Stomach (tissue), 8 donors: ENCODE measurements at regions not wholly inside any gene's neighbourhood (a gene's known extent, or its start where the extent isn't known, plus 50 kb on each side); places are given as distances from the start of the nearest gene placed in this dataset.

ENCODE experiments used
- DNase-seq, 2 donors: peaks; one replicate each; pipeline versions ENCODE4 v3.0.0 to v3.0.0-alpha.2; 2013 to 2019
- H3K27ac ChIP-seq, 5 donors: fragments of 200-600 bp in 4 of 5; sonication (generic) in 4 of 5; one replicate each; pipeline ENCODE4 v1.5.1; 2013 to 2019; ENCODE audit warnings: mild to moderate bottlenecking in 1 of 5, moderate library complexity in 1 of 5
- H3K27me3 ChIP-seq, 3 donors: fragments of 200-600 bp; sonication (generic); one replicate each; pipeline ENCODE4 v1.5.1; 2017 to 2019; ENCODE audit warnings: mixed run types in 1 of 3
- H3K36me3 ChIP-seq, 4 donors: fragments of 200-600 bp; sonication (generic); 1 replicate in 3 of 4; 2 replicates in 1 of 4; pipeline ENCODE4 v1.5.1; 2016 to 2019
- H3K4me1 ChIP-seq, 4 donors: fragments of 200-600 bp; sonication (generic); one replicate each; pipeline ENCODE4 v1.5.1; 2016 to 2019
- H3K4me3 ChIP-seq, 4 donors: fragments of 200-600 bp; sonication (generic) in 3 of 4; one replicate each; pipeline ENCODE4 v1.5.1; 2016 to 2019; ENCODE audit warnings: mild to moderate bottlenecking in 1 of 4
- H3K9me3 ChIP-seq, 4 donors: fragments of 200-600 bp; sonication (generic); one replicate each; pipeline ENCODE4 v1.5.1; 2016 to 2019
- EP300 ChIP-seq: sonication (generic); formaldehyde crosslinking; IDR thresholded peaks from one replicate; pipeline ENCODE4 v1.6.1; 2017; ENCODE audit warnings: antibody characterized with exemption
- POLR2A ChIP-seq, 4 donors: fragments of 450-650 bp; IDR thresholded peaks; one replicate each; pipeline ENCODE4 v1.6.1; 2016; ENCODE audit warnings: antibody characterized with exemption in 4 of 4, control low read depth in 2 of 4, mild to moderate bottlenecking in 1 of 4, moderate library complexity in 1 of 4
- POLR2AphosphoS5 ChIP-seq, 3 donors: sonication (generic); formaldehyde crosslinking; IDR thresholded peaks; one replicate each; pipeline ENCODE4 v1.6.1; 2016; ENCODE audit warnings: antibody characterized with exemption in 3 of 3
- WGBS, 5 donors: extraction: QIAGEN DNeasy Blood & Tissue Kit in 3 of 5; methylation state at CpG; one replicate each; pipeline versions ENCODE4 v1.1.5 to v1.1.7; 2013 to 2018; 5-methylcytosine and 5-hydroxymethylcytosine counted together
- intact Hi-C: fragments of 100-400 bp; cut with DNase I; formaldehyde crosslinking; loops from one replicate; pipeline ENCODE4 v1.15.1; 2023; ENCODE audit warnings: low total_unique reads
- TF ChIP-seq, protein P1 (sequence below), 7 experiments: fragments of 450-650 bp in 4 of 7; fragments of 200-600 bp in 3 of 7; sonication (generic) in 3 of 7; IDR thresholded peaks; one replicate each; pipeline ENCODE4 v1.5.1; 2016 to 2019; ENCODE audit warnings: antibody characterized with exemption in 7 of 7, control low read depth in 2 of 7, mild to moderate bottlenecking in 1 of 7
- donor health status: healthy with polysubstance abuse.
- donor health status: Bipolar disorder and iron deficiency.
- donor health status: healthy.

DNA sequence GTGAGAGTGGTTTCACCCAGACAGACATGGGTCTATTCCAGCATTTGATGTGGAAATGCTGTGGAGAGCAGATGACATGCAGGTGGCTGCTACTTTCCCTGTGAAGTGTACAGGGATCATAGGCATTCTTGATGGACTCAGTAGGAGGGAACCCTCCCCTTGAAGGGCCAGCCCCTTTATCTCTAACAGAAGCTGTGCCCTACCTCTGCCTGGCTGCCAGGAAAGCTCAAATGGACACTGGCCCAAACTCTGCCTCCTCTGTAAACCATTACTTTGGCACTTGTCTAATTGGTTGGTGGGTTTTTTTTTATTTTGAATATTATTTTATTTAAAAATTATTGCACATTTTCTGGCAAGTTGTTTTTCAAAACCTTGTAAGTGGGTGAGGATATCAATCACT, 106.7 kb upstream of the GGTLC1 start:
- intact Hi-C loops, result no loop called here
- Histone ChIP-seq H3K27ac (no peak overlapping the region), H3K27me3 (peaks cover 0 to 8% (median 0%) of the 10 kb centered on the region in 3 donors), H3K4me1 (no peaks in the 10 kb centered on the region), H3K4me3 (no peak overlapping the region), H3K36me3 (no peaks in the 10 kb centered on the region), H3K9me3 (no peaks in the 10 kb centered on the region)
- DNase-seq, result no peak
- no peak for TF ChIP-seq POLR2AphosphoS5 (IDR thresholded peaks at IDR 0.05)
- no peak for TF ChIP-seq EP300
- TF ChIP-seq, protein P1, sequence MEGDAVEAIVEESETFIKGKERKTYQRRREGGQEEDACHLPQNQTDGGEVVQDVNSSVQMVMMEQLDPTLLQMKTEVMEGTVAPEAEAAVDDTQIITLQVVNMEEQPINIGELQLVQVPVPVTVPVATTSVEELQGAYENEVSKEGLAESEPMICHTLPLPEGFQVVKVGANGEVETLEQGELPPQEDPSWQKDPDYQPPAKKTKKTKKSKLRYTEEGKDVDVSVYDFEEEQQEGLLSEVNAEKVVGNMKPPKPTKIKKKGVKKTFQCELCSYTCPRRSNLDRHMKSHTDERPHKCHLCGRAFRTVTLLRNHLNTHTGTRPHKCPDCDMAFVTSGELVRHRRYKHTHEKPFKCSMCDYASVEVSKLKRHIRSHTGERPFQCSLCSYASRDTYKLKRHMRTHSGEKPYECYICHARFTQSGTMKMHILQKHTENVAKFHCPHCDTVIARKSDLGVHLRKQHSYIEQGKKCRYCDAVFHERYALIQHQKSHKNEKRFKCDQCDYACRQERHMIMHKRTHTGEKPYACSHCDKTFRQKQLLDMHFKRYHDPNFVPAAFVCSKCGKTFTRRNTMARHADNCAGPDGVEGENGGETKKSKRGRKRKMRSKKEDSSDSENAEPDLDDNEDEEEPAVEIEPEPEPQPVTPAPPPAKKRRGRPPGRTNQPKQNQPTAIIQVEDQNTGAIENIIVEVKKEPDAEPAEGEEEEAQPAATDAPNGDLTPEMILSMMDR (IDR thresholded peaks at IDR 0.05), result no peak
- no peak for TF ChIP-seq POLR2A (IDR thresholded peaks at IDR 0.05)

DNA sequence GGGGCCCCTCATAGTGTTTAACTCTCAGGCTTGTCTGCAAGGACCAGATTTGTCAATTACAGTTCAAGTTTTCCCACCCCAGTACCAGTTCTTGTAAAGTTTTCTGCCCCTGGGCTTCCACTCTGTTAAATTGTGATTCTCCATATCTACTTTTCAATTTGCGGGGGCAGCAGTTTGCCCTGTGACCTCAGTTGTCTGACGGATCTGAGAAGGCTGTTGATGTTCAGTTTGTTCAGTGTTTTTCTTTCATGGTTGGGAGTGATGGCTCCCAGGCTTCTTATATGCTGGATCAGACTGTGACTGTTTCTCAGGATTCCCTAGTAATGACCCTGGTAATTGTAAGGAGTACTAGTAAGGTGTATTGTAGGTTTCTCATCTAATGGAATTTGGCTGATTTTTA, 101.0 kb upstream of the GGTLC1 start:
- Histone ChIP-seq H3K27me3 (no peaks in the 10 kb centered on the region), H3K4me3 (no peak overlapping the region), H3K4me1 (no peaks in the 10 kb centered on the region), H3K27ac (no peak overlapping the region), H3K9me3 (no peaks in the 10 kb centered on the region), H3K36me3 (no peaks in the 10 kb centered on the region)
- intact Hi-C loops, result no loop called here
- 39 to 70% (median 51%) methylated on average over 2 of the region's 2 CpGs for WGBS, 5 donors
- TF ChIP-seq POLR2AphosphoS5 (IDR thresholded peaks at IDR 0.05) (no peak), EP300 (no peak)
- DNase-seq, result no peak

DNA sequence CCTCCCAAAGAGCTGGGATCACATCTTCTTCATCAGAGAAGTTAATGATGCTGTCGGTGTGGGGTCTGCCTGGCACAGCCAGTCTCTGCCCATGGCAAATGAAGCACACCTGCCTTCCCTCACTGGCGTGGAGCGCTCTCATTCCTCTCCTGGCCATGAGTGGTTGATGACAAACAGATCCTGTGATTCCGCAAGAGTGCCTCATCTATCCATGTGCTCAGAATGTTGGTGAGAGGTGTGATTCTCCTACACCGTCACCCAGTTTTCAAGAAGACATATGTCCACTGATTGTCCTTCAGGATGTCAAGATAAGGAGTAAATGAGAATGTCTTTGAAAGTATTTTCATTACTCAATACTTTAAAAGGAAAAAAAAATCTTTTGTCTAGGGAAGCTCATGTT, 97.5 kb upstream of the GGTLC1 start:
- H3K4me3 ChIP-seq, result no peak overlapping the region
- peaks cover 0 to 5% (median 0%) of the 10 kb centered on the region in 3 donors for H3K27me3 ChIP-seq
- H3K9me3 ChIP-seq, result no peaks in the 10 kb centered on the region
- H3K4me1 ChIP-seq, result no peaks in the 10 kb centered on the region
- no peak for DNase-seq
- intact Hi-C loops, result no loop called here
- whole genome bisulfite sequencing, 5 donors, result 70 to 73% (median 71%) methylated on average over 5 of the region's 5 CpGs
- H3K36me3 ChIP-seq, result no peaks in the 10 kb centered on the region
- TF ChIP-seq POLR2AphosphoS5 (IDR thresholded peaks at IDR 0.05) (no peak), EP300 (no peak), POLR2A (IDR thresholded peaks at IDR 0.05) (no peak)
- TF ChIP-seq, protein P1 (IDR thresholded peaks at IDR 0.05), result no peak
- H3K27ac ChIP-seq, result no peak overlapping the region

DNA sequence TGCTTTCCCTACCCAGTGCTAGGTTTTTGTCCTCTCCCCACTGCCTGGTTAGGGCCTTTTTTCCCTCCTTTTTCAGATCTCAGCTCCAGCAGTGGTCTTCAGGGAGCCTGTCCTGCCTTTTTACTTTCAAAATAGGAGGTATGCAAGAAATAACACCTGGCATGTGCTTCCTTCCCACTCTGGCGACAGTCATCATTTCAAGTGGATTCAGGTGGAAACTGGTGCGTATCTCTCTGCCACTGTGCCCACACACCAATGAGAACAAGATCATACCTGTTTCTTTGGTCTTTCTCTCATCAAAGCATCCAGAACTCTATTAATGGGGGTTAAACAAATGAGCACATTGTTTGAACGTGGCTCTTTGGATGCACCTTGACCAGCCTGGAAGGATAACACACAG, 95.7 kb upstream of the GGTLC1 start:
- Histone ChIP-seq H3K36me3 (no peaks in the 10 kb centered on the region), H3K27me3 (peaks cover 0 to 5% (median 0%) of the 10 kb centered on the region in 3 donors), H3K4me3 (no peak overlapping the region), H3K9me3 (no peaks in the 10 kb centered on the region), H3K4me1 (no peaks in the 10 kb centered on the region), H3K27ac (no peak overlapping the region)
- TF ChIP-seq EP300, result no peak
- TF ChIP-seq POLR2AphosphoS5 (IDR thresholded peaks at IDR 0.05), result no peak
- TF ChIP-seq, protein P1 (IDR thresholded peaks at IDR 0.05), result no peak
- TF ChIP-seq POLR2A (IDR thresholded peaks at IDR 0.05), result no peak
- WGBS, 5 donors, result 66 to 78% (median 71%) methylated on average over 3 of the region's 3 CpGs
- intact Hi-C loops, result no loop called here
- DNase-seq, result no peak

DNA sequence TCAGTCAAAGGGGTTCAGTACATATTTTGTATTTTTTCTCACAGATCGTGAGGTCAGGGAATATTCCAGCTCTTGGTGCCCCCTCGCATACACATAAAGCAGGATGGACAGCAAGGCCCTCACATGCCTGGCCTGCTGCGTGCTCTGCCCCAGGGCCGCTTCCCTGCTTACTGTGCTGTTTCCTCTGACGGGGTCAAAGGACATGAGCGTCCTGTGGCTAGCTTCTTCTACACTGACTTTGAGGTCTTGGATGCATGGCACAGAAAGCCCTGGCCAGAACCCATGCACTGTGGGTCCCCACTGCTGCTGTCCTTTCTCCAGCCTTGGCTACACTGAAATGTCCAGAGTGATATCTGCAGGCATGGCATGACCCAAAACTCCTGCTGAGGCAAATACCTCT, 92.5 kb upstream of the GGTLC1 start:
- 83 to 90% (median 86%) methylated on average over 5 to 6 of the region's 6 CpGs for WGBS, 5 donors
- intact Hi-C loops, result no loop called here

More for the DNA sequence above, 92.5 kb upstream of the GGTLC1 start:
- H3K27me3 ChIP-seq, result peaks cover 0 to 5% (median 0%) of the 10 kb centered on the region in 3 donors
- no peak for DNase-seq
- H3K4me1 ChIP-seq, result no peaks in the 10 kb centered on the region
- no peaks in the 10 kb centered on the region for H3K36me3 ChIP-seq
- H3K9me3 ChIP-seq, result no peaks in the 10 kb centered on the region
- no peak overlapping the region for H3K27ac ChIP-seq
- no peak overlapping the region for H3K4me3 ChIP-seq
- TF ChIP-seq POLR2AphosphoS5 (IDR thresholded peaks at IDR 0.05) (no peak), POLR2A (IDR thresholded peaks at IDR 0.05) (no peak), EP300 (no peak)
- TF ChIP-seq, protein P1 (IDR thresholded peaks at IDR 0.05), result no peak
